ENCODE measurements at regions not wholly inside any gene's neighbourhood (a gene's known extent, or its start where the extent isn't known, plus 50 kb on each side); places are given as distances from the start of the nearest gene placed in this dataset.

DNA sequence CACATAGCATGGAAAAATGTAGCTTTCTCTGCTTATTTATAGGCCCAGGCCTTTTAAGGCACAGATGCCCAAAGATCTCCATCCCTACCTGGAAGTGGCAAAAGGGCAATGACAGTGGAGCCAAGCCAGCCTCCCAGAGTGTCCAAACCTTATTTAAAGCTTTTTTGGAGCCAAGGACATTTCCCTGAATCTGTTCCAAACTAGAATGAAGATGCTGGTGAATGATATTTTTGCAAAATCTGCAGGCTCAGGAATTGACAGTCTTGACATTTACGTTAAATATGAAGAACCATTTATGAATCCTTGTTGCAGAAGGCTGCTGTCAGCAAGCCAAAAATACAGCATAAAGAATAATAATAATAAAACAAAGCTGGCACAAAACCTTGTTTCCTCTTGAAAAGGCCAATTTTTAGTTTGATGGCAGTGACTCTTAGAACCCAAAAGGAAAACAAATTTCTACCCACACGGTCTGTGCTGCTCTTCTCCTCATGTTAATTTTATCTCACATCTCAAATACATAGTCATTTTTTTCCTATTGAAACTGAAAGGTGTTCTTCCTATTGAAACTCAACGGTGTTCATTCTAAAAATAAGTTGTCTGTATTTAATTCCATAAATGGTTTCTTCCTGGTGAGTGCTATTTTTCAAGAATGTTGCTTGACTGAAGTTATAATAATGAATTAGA lies 206.3 kb upstream of the TBL1X start:
- no peak for TF ChIP-seq EZH2 (IDR thresholded peaks at IDR 0.05; ENCODE audit: borderline replicate concordance, low read length)
- TF ChIP-seq, protein P1, sequence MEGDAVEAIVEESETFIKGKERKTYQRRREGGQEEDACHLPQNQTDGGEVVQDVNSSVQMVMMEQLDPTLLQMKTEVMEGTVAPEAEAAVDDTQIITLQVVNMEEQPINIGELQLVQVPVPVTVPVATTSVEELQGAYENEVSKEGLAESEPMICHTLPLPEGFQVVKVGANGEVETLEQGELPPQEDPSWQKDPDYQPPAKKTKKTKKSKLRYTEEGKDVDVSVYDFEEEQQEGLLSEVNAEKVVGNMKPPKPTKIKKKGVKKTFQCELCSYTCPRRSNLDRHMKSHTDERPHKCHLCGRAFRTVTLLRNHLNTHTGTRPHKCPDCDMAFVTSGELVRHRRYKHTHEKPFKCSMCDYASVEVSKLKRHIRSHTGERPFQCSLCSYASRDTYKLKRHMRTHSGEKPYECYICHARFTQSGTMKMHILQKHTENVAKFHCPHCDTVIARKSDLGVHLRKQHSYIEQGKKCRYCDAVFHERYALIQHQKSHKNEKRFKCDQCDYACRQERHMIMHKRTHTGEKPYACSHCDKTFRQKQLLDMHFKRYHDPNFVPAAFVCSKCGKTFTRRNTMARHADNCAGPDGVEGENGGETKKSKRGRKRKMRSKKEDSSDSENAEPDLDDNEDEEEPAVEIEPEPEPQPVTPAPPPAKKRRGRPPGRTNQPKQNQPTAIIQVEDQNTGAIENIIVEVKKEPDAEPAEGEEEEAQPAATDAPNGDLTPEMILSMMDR (conservative IDR thresholded peaks at IDR 0.05 in 1 of 2, IDR thresholded peaks at IDR 0.05 in 1 of 2; ENCODE audit: extremely low read depth in 1 of 2, insufficient read depth in 1 of 2, low read depth in 1 of 2, low read length in 2 of 2), result no peak

All from mammary epithelial cell (primary cell).